K562 (cell line): ENCODE measurements at regions not wholly inside any gene's neighbourhood (a gene's known extent, or its start where the extent isn't known, plus 50 kb on each side); places are given as distances from the start of the nearest gene placed in this dataset.

Experiments
- ATAC-seq: fragments of 200-7000 bp; cut with Tn5 transposase; 3 replicates; pipeline ENCODE4 v1.9.1; 2020; ENCODE audit warnings: moderate library complexity
- BruUV-seq: library from RNA; stranded (reverse); fragments of 400-500 nt; replicated peaks from 2 replicates; lab custom pipeline; 2021; lab: Mats Ljungman, UMichigan
- CTCF ChIA-PET: fragments of 300-600 bp; formaldehyde crosslinking; extraction: SDS; loops from one replicate; lab custom pipeline; 2021; ENCODE audit warnings: low intra/inter-chr PET ratio; lab: Yijun Ruan, JAX
- POLR2A ChIA-PET: fragments of 300-600, 350-650 bp; sonication (Branson Sonifier 250); formaldehyde crosslinking; extraction: SDS; loops from one replicate; lab custom pipeline; 2021; ENCODE audit warnings: antibody characterized with exemption, inconsistent platforms; lab: Yijun Ruan, JAX
- DNase-seq, 4 experiments: peaks; one replicate each; pipeline versions ENCODE4 v3.0.0 to v3.0.0-alpha.2; 2011 to 2018; ENCODE audit warnings: low spot score in 3 of 4, mixed read lengths in 3 of 4; ENCODE audit errors: extremely low read depth in 1 of 4
- FAIRE-seq: peaks from 2 replicates; lab custom pipeline; 2011; peaks lifted over from hg19 to GRCh38; lab: Jason Lieb, UNC
- H2AFZ ChIP-seq: 2 replicates; pipeline ENCODE4 v1.6.0; 2011; ENCODE audit warnings: low read depth, low read length, control low read depth, inconsistent platforms
- H3K27ac ChIP-seq: fragments of 200-600 bp; 3 replicates; pipeline ENCODE4 v1.8.0; 2011; ENCODE audit warnings: low read depth, mild to moderate bottlenecking, control low read depth, inconsistent platforms, low read length, moderate library complexity, mixed read lengths; ENCODE audit errors: extremely low read depth
- H3K27me3 ChIP-seq, 2 experiments: fragments of 300-600 bp in 1 of 2; 2 replicates in 1 of 2; 3 replicates in 1 of 2; pipeline versions ENCODE4 v1.6.0 to v1.8.0; 2011; ENCODE audit warnings: inconsistent platforms in 2 of 2, low read length in 2 of 2, mild to moderate bottlenecking in 1 of 2, mixed read lengths in 1 of 2, moderate library complexity in 1 of 2; ENCODE audit not compliant: control insufficient read depth in 2 of 2, insufficient read depth in 2 of 2
- H3K36me3 ChIP-seq: fragments of 300-600 bp; 3 replicates; pipeline ENCODE4 v1.8.0; 2011; ENCODE audit warnings: mild to moderate bottlenecking, low read length, inconsistent platforms; ENCODE audit not compliant: control insufficient read depth, insufficient read depth
- H3K4me1 ChIP-seq, 2 experiments: fragments of 200-600 bp in 1 of 2; replicated peaks in 1 of 2; 2 replicates in 1 of 2; 3 replicates in 1 of 2; pipeline versions ENCODE4 v1.5.1 to v1.8.0; 2011; ENCODE audit warnings: inconsistent platforms in 2 of 2, low read length in 2 of 2, mild to moderate bottlenecking in 1 of 2, mixed read lengths in 1 of 2, moderate library complexity in 1 of 2; ENCODE audit not compliant: control insufficient read depth in 2 of 2, insufficient read depth in 2 of 2
- H3K4me2 ChIP-seq: 2 replicates; pipeline ENCODE4 v1.6.1; 2011; ENCODE audit warnings: low read length, control low read depth, inconsistent platforms, mixed read lengths; ENCODE audit not compliant: insufficient read depth
- H3K4me3 ChIP-seq: fragments of 200-600 bp; sonication (generic), shearing (Covaris generic); 2 replicates; pipeline ENCODE4 v1.5.1; 2016; ENCODE audit warnings: control low read depth, inconsistent platforms
- H3K79me2 ChIP-seq: fragments of 200-600 bp; 3 replicates; pipeline ENCODE4 v1.8.0; 2011; ENCODE audit warnings: low read length, inconsistent platforms; ENCODE audit not compliant: control insufficient read depth, insufficient read depth
- H3K9ac ChIP-seq, 2 experiments: 2 replicates each; pipeline versions ENCODE4 v1.6.0 to v1.6.1; 2011; ENCODE audit warnings: low read depth in 2 of 2, low read length in 2 of 2, control low read depth in 1 of 2, inconsistent platforms in 1 of 2, mild to moderate bottlenecking in 1 of 2, mixed read lengths in 1 of 2; ENCODE audit not compliant: insufficient read depth in 1 of 2
- H3K9me1 ChIP-seq: one replicate; pipeline ENCODE4 v1.6.0; 2011; ENCODE audit warnings: inconsistent platforms, mild to moderate bottlenecking, low read length, moderate library complexity; ENCODE audit not compliant: control insufficient read depth, insufficient read depth
- H3K9me3 ChIP-seq: replicated peaks from 2 replicates; pipeline ENCODE4 v1.5.1; 2011; ENCODE audit warnings: low read depth, low read length, inconsistent platforms; ENCODE audit not compliant: control insufficient read depth, insufficient read depth
- H4K20me1 ChIP-seq: replicated peaks from 2 replicates; pipeline ENCODE4 v1.6.1; 2011; ENCODE audit warnings: low read length, inconsistent platforms, mixed read lengths; ENCODE audit not compliant: control insufficient read depth, insufficient read depth
- DACH1 ChIP-seq: fragments of 450-650 bp; IDR thresholded peaks from 2 replicates; pipeline ENCODE4 v1.6.1; 2018; ENCODE audit not compliant: partially characterized antibody
- POLR2G ChIP-seq: fragments of 200-400 bp; formaldehyde crosslinking; IDR thresholded peaks from 2 replicates; pipeline ENCODE4 v1.6.1; 2017; ENCODE audit warnings: low read depth, mild to moderate bottlenecking, antibody characterized with exemption, low read length, moderate library complexity
- WGBS: fragments of 100-300 bp; shearing (Covaris generic); methylation state at CpG from one replicate; pipeline ENCODE4 v1.1.6; 2016; ENCODE audit warnings: low coverage, mixed read lengths; ENCODE audit not compliant: insufficient coverage; ENCODE audit errors: missing lambda C conversion rate; 5-methylcytosine and 5-hydroxymethylcytosine counted together
- in situ Hi-C: fragments of 300-500 bp; cut with MboI; formaldehyde crosslinking; loops from 4 replicates; pipeline ENCODE4 v1.15.0; 2018; ENCODE audit warnings: inconsistent platforms, mixed read lengths
- intact Hi-C: fragments of 100-400 bp; cut with micrococcal nuclease; formaldehyde crosslinking; loops from 2 replicates; pipeline ENCODE4 v1.14.2; 2022
- TF ChIP-seq, protein P1 (sequence below): fragments of 450-650 bp; formaldehyde crosslinking; IDR thresholded peaks from 2 replicates; pipeline ENCODE4 v1.4.0; 2020; ENCODE audit warnings: mild to moderate bottlenecking, mixed read lengths
- TF ChIP-seq, protein P2 (sequence below), 3 experiments: IDR thresholded peaks in 2 of 3; conservative IDR thresholded peaks in 1 of 3; 2 replicates each; pipeline ENCODE4 v1.5.1; 2011 to 2012; ENCODE audit warnings: low read length in 3 of 3, mild to moderate bottlenecking in 3 of 3, control low read depth in 2 of 3, improper control_type of control experiment in 1 of 3, inconsistent platforms in 1 of 3, low read depth in 1 of 3, mixed read lengths in 1 of 3, moderate library complexity in 1 of 3; ENCODE audit not compliant: insufficient read depth in 2 of 3

DNA sequence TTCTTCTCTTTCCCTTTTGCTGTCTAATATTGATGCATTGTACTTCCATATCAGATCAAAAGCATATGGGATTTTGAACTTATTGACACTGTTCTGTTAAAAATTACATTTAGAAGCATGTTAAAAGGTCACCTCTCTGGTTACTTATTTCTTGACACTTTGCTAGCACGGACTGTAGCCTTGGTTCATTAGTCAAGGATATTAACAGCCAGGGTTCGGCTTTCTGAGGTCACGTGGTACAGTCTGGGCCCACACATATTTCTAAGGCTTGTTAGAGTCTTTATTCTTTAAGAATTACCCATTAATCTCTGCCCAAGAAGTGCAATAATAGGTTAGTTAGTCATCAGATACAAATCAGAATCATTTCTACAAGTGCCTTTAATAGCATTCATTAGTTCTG is 1035.8 kb upstream of the FANCL start:
- Histone ChIP-seq H3K9ac (no peak overlapping the region), H2AFZ (no peak overlapping the region), H3K4me3 (no peak overlapping the region), H3K79me2 (no peaks in the 10 kb centered on the region), H3K27ac (no peak overlapping the region), H3K9me1 (no peaks in the 10 kb centered on the region), H3K27me3 (no peaks in the 10 kb centered on the region), H3K9me3 (no peaks in the 10 kb centered on the region), H3K4me1 (no peaks in the 10 kb centered on the region), H3K4me2 (no peak overlapping the region), H4K20me1 (no peaks in the 10 kb centered on the region), H3K36me3 (no peaks in the 10 kb centered on the region)
- no peak for TF ChIP-seq DACH1
- TF ChIP-seq, protein P1, sequence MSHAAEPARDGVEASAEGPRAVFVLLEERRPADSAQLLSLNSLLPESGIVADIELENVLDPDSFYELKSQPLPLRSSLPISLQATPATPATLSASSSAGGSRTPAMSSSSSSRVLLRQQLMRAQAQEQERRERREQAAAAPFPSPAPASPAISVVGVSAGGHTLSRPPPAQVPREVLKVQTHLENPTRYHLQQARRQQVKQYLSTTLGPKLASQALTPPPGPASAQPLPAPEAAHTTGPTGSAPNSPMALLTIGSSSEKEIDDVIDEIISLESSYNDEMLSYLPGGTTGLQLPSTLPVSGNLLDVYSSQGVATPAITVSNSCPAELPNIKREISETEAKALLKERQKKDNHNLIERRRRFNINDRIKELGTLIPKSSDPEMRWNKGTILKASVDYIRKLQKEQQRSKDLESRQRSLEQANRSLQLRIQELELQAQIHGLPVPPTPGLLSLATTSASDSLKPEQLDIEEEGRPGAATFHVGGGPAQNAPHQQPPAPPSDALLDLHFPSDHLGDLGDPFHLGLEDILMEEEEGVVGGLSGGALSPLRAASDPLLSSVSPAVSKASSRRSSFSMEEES: peak; percentile 11; the same call in 1 of the 2 replicates
- WGBS: 4% methylated on average over 3 of the region's 3 CpGs
- BruUV-seq: no TSS peak
- DNase-seq: no peak
- in situ Hi-C loops (no loop called here), intact Hi-C loops (no loop called here)
- ATAC-seq: no peak
- ChIA-PET POLR2A (no interaction called here), CTCF (no interaction called here)
- no peak for FAIRE-seq

DNA sequence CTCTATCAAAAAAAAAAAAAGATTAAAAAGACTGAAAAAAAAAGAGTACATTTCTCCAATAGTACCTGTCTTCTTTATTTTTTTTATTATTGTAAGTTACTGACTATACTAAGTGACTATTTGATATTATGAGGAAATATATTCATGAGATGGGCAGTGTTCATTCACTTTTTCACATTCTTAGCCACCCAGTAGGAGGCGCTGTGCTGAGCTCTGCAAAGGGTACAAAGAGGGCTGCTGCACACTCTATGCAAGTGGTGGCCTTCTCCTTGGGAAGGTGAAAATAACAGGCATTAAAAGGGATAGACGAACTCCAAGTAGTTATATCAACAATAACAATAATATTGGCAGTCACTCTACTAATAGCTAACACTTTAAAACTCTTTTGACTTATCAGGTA is 1034.9 kb upstream of the FANCL start:
- WGBS: 3% methylated on average over 2 of the region's 2 CpGs
- TF ChIP-seq, protein P2, sequence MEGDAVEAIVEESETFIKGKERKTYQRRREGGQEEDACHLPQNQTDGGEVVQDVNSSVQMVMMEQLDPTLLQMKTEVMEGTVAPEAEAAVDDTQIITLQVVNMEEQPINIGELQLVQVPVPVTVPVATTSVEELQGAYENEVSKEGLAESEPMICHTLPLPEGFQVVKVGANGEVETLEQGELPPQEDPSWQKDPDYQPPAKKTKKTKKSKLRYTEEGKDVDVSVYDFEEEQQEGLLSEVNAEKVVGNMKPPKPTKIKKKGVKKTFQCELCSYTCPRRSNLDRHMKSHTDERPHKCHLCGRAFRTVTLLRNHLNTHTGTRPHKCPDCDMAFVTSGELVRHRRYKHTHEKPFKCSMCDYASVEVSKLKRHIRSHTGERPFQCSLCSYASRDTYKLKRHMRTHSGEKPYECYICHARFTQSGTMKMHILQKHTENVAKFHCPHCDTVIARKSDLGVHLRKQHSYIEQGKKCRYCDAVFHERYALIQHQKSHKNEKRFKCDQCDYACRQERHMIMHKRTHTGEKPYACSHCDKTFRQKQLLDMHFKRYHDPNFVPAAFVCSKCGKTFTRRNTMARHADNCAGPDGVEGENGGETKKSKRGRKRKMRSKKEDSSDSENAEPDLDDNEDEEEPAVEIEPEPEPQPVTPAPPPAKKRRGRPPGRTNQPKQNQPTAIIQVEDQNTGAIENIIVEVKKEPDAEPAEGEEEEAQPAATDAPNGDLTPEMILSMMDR (IDR thresholded peaks at IDR 0.05 in 2 of 3, conservative IDR thresholded peaks at IDR 0.05 in 1 of 3; ENCODE audit: insufficient read depth in 2 of 3, low read depth in 1 of 3, low read length in 3 of 3): peak in 2 of 3 experiments; percentile 13 to 41; a peak in 1 of 6 replicates
- TF ChIP-seq POLR2G: no peak
- Histone ChIP-seq H3K4me1 (no peaks in the 10 kb centered on the region), H3K27me3 (no peaks in the 10 kb centered on the region), H3K36me3 (no peaks in the 10 kb centered on the region), H3K9me1 (no peaks in the 10 kb centered on the region), H3K9ac (no peak overlapping the region), H3K27ac (no peak overlapping the region), H2AFZ (no peak overlapping the region), H3K79me2 (no peaks in the 10 kb centered on the region), H3K4me2 (no peak overlapping the region), H4K20me1 (no peaks in the 10 kb centered on the region), H3K4me3 (no peak overlapping the region), H3K9me3 (no peaks in the 10 kb centered on the region)
- BruUV-seq: no TSS peak
- in situ Hi-C loops (no loop called here), intact Hi-C loops (no loop called here)
- POLR2A ChIA-PET: no interaction called here
- no peak for ATAC-seq
- CTCF ChIA-PET: no interaction called here
- peak in 3 of 4 experiments; percentile 8 to 15 (median 8) for DNase-seq
- no peak for FAIRE-seq
